Natural killer cell (primary cell): ENCODE measurements at regions not wholly inside any gene's neighbourhood (a gene's known extent, or its start where the extent isn't known, plus 50 kb on each side); places are given as distances from the start of the nearest gene placed in this dataset.

ENCODE experiments used
- ATAC-seq, 3 donors: fragments of 150-1000 bp in 2 of 3; fragments of 200-7000 bp in 1 of 3; cut with Tn5 transposase; 1 replicate in 1 of 3; 2 replicates in 2 of 3; pipeline ENCODE4 v1.10.0; 2021; ENCODE audit warnings: mild to moderate bottlenecking in 2 of 3, moderate library complexity in 2 of 3
- DNase-seq, 2 donors: peaks; one replicate each; pipeline versions ENCODE4 v3.0.0 to v3.0.0-alpha.2; 2013 to 2021; ENCODE audit warnings: mixed read lengths in 1 of 2
- H3K27ac ChIP-seq: one replicate; pipeline ENCODE4 v1.5.1; 2013; ENCODE audit warnings: mild to moderate bottlenecking, low read length
- H3K27me3 ChIP-seq: one replicate; pipeline ENCODE4 v1.6.1; 2013; ENCODE audit warnings: low read length; ENCODE audit not compliant: control insufficient read depth, insufficient read depth
- H3K36me3 ChIP-seq: one replicate; pipeline ENCODE4 v1.6.1; 2013; ENCODE audit warnings: low read length; ENCODE audit not compliant: control insufficient read depth, insufficient read depth
- H3K4me1 ChIP-seq: one replicate; pipeline ENCODE4 v1.6.1; 2013; ENCODE audit warnings: low read length; ENCODE audit not compliant: control insufficient read depth, insufficient read depth
- H3K4me3 ChIP-seq: one replicate; pipeline ENCODE4 v1.5.1; 2013; ENCODE audit warnings: low read length
- H3K9me3 ChIP-seq: one replicate; pipeline ENCODE4 v1.6.1; 2013; ENCODE audit warnings: low read length; ENCODE audit not compliant: control insufficient read depth, insufficient read depth
- H3K27ac Mint-ChIP-seq, 2 donors: one replicate each; pipeline ENCODE4 v1.8.0; 2022; ENCODE audit warnings: mild to moderate bottlenecking in 2 of 2, mixed read lengths in 2 of 2, moderate library complexity in 1 of 2
- H3K27me3 Mint-ChIP-seq, 2 donors: one replicate each; pipeline ENCODE4 v1.8.0; 2022; ENCODE audit warnings: low read depth in 2 of 2, mixed read lengths in 2 of 2
- H3K36me3 Mint-ChIP-seq: one replicate; pipeline ENCODE4 v1.8.0; 2022; ENCODE audit warnings: mixed read lengths
- H3K4me1 Mint-ChIP-seq, 2 donors: one replicate each; pipeline ENCODE4 v1.8.0; 2022; ENCODE audit warnings: mixed read lengths in 2 of 2
- H3K4me3 Mint-ChIP-seq: one replicate; pipeline ENCODE4 v1.8.0; 2022; ENCODE audit warnings: mild to moderate bottlenecking, moderate library complexity, mixed read lengths
- H3K9me3 Mint-ChIP-seq, 2 donors: one replicate each; pipeline ENCODE4 v1.8.0; 2022; ENCODE audit warnings: mixed read lengths in 2 of 2
- CTCF ChIP-seq: fragments of 200-600 bp; IDR thresholded peaks from one replicate; pipeline ENCODE4 v1.8.0; 2022; ENCODE audit warnings: antibody characterized with exemption
- WGBS: methylation state at CpG from one replicate; pipeline ENCODE4 v1.1.7; 2013; ENCODE audit warnings: missing lambda C conversion rate; ENCODE audit not compliant: insufficient coverage; 5-methylcytosine and 5-hydroxymethylcytosine counted together
- intact Hi-C: fragments of 100-400 bp; cut with micrococcal nuclease; formaldehyde crosslinking; loops from one replicate; pipeline ENCODE4 v1.14.2; 2022

GRCh38 chr4:36439556-36439955, 158.1 kb downstream of the DTHD1 start:
- intact Hi-C loops: no loop called here
- Histone ChIP-seq H3K27ac (no peak overlapping the region), H3K9me3 (no peaks in the 10 kb centered on the region), H3K36me3 (no peaks in the 10 kb centered on the region), H3K4me1 (no peaks in the 10 kb centered on the region), H3K27me3 (no peaks in the 10 kb centered on the region), H3K4me3 (no peak overlapping the region)
- TF ChIP-seq CTCF: no peak
- Mint-ChIP-seq H3K36me3 (peaks cover 10% of the 10 kb centered on the region), H3K27ac (no peak overlapping the region), H3K27me3 (peaks cover 12 to 24% of the 10 kb centered on the region in 2 donors), H3K4me1 (no peaks in the 10 kb centered on the region), H3K4me3 (no peak overlapping the region), H3K9me3 (peaks cover 7 to 9% of the 10 kb centered on the region in 2 donors)
- ATAC-seq: no peak
- DNase-seq: no peak
- 80% methylated on average over 4 of the region's 4 CpGs for WGBS

GRCh38 chr4:36445480-36445879, 164.1 kb downstream of the DTHD1 start:
- no peak overlapping the region for H3K4me3 ChIP-seq
- no peak for TF ChIP-seq CTCF
- no peaks in the 10 kb centered on the region for H3K36me3 ChIP-seq
- Mint-ChIP-seq H3K4me3 (no peak overlapping the region), H3K4me1 (no peaks in the 10 kb centered on the region), H3K27ac (no peak overlapping the region), H3K27me3 (peaks cover 0 to 14% of the 10 kb centered on the region in 2 donors), H3K36me3 (no peaks in the 10 kb centered on the region), H3K9me3 (peaks cover 0 to 2% of the 10 kb centered on the region in 2 donors)
- no peaks in the 10 kb centered on the region for H3K27me3 ChIP-seq
- no peak overlapping the region for H3K27ac ChIP-seq
- DNase-seq (no peak), ATAC-seq (no peak)
- 100% methylated on average over 1 of the region's 2 CpGs for WGBS
- H3K4me1 ChIP-seq: no peaks in the 10 kb centered on the region
- intact Hi-C loops: no loop called here
- H3K9me3 ChIP-seq: no peaks in the 10 kb centered on the region

GRCh38 chr4:36446275-36446674, 164.9 kb downstream of the DTHD1 start:
- no peaks in the 10 kb centered on the region for H3K36me3 Mint-ChIP-seq
- no peak for DNase-seq
- Histone ChIP-seq H3K4me1 (no peaks in the 10 kb centered on the region), H3K9me3 (no peaks in the 10 kb centered on the region), H3K36me3 (no peaks in the 10 kb centered on the region), H3K27ac (no peak overlapping the region), H3K27me3 (no peaks in the 10 kb centered on the region), H3K4me3 (no peak overlapping the region)
- H3K9me3 Mint-ChIP-seq: peaks cover 0 to 2% of the 10 kb centered on the region in 2 donors
- TF ChIP-seq CTCF: no peak
- ATAC-seq: no peak
- no peak overlapping the region for H3K4me3 Mint-ChIP-seq
- peaks cover 0 to 10% of the 10 kb centered on the region in 2 donors for H3K27me3 Mint-ChIP-seq
- 78% methylated on average over 2 of the region's 3 CpGs for WGBS
- intact Hi-C loops: no loop called here
- no peak overlapping the region for H3K27ac Mint-ChIP-seq
- no peaks in the 10 kb centered on the region for H3K4me1 Mint-ChIP-seq

GRCh38 chr4:36461344-36461743, 179.9 kb downstream of the DTHD1 start:
- Mint-ChIP-seq H3K4me3 (no peak overlapping the region), H3K27me3 (peaks cover 7 to 8% of the 10 kb centered on the region in 2 donors), H3K36me3 (no peaks in the 10 kb centered on the region), H3K4me1 (peaks cover 0 to 5% of the 10 kb centered on the region in 2 donors), H3K27ac (no peak overlapping the region), H3K9me3 (peaks cover 0 to 2% of the 10 kb centered on the region in 2 donors)
- ATAC-seq (no peak), DNase-seq (no peak)
- Histone ChIP-seq H3K9me3 (no peaks in the 10 kb centered on the region), H3K27ac (no peak overlapping the region), H3K36me3 (no peaks in the 10 kb centered on the region), H3K4me1 (no peaks in the 10 kb centered on the region), H3K27me3 (no peaks in the 10 kb centered on the region), H3K4me3 (no peak overlapping the region)
- TF ChIP-seq CTCF: no peak
- 83% methylated on average over 4 of the region's 4 CpGs for WGBS
- intact Hi-C loops: no loop called here
